ENCODE measurements at regions not wholly inside any gene's neighbourhood (a gene's known extent, or its start where the extent isn't known, plus 50 kb on each side); places are given as distances from the start of the nearest gene placed in this dataset.

- TF ChIP-seq ELF4 (IDR thresholded peaks at IDR 0.05), result no peak
- TF ChIP-seq TARDBP (IDR thresholded peaks at IDR 0.05), result no peak
- no peak for TF ChIP-seq HDGF (IDR thresholded peaks at IDR 0.05; ENCODE audit: borderline replicate concordance)
- TF ChIP-seq FOXM1 (IDR thresholded peaks at IDR 0.05; ENCODE audit: borderline replicate concordance), result no peak
- no peak for TF ChIP-seq NFRKB (IDR thresholded peaks at IDR 0.05)
- no peak for TF ChIP-seq ZNF384 (IDR thresholded peaks at IDR 0.05)
- TF ChIP-seq, protein P1, sequence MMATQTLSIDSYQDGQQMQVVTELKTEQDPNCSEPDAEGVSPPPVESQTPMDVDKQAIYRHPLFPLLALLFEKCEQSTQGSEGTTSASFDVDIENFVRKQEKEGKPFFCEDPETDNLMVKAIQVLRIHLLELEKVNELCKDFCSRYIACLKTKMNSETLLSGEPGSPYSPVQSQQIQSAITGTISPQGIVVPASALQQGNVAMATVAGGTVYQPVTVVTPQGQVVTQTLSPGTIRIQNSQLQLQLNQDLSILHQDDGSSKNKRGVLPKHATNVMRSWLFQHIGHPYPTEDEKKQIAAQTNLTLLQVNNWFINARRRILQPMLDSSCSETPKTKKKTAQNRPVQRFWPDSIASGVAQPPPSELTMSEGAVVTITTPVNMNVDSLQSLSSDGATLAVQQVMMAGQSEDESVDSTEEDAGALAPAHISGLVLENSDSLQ (IDR thresholded peaks at IDR 0.05), result no peak
- TF ChIP-seq FOXK2 (IDR thresholded peaks at IDR 0.05), result no peak
These were observed 103.9 kb downstream of the BBS10 start for GRCh38 chr12:76244300-76244699.
